IMR-90 (cell line): ENCODE measurements at regions not wholly inside any gene's neighbourhood (a gene's known extent, or its start where the extent isn't known, plus 50 kb on each side); places are given as distances from the start of the nearest gene placed in this dataset.
"Not testable (repeated sequence)": the region's sequence is repeated elsewhere in the genome, so short reads cannot be mapped to it uniquely, and the experiment has no call there.

Experiments used
- CEBPB ChIP-seq: IDR thresholded peaks from 2 replicates; pipeline ENCODE4 v1.6.1; 2012; ENCODE audit warnings: low read depth, low read length, improper control_type of control experiment
- CTCF ChIP-seq: conservative IDR thresholded peaks from 2 replicates; pipeline ENCODE4 v1.5.1; 2012; ENCODE audit warnings: mild to moderate bottlenecking, low read depth, low read length, improper control_type of control experiment
- MAFK ChIP-seq: IDR thresholded peaks from 2 replicates; pipeline ENCODE4 v1.6.1; 2012; ENCODE audit warnings: low read depth, low read length, improper control_type of control experiment
- MXI1 ChIP-seq: IDR thresholded peaks from 2 replicates; pipeline ENCODE4 v1.6.1; 2012; ENCODE audit warnings: low read depth, mild to moderate bottlenecking, low read length, moderate library complexity, borderline replicate concordance
- POLR2A ChIP-seq: IDR thresholded peaks from 2 replicates; pipeline ENCODE4 v1.6.1; 2012; ENCODE audit warnings: mild to moderate bottlenecking, low read depth, low read length

- not testable (repeated sequence) for TF ChIP-seq POLR2A, MAFK, CTCF, CEBPB, MXI1
These were observed 665.9 kb upstream of the ZNF385D start for GRCh38 chr3:22416838-22417446.
